ENCODE measurements at regions not wholly inside any gene's neighbourhood (a gene's known extent, or its start where the extent isn't known, plus 50 kb on each side); places are given as distances from the start of the nearest gene placed in this dataset.
"Not testable (repeated sequence)": the region's sequence is repeated elsewhere in the genome, so short reads cannot be mapped to it uniquely, and the experiment has no call there.

GRCh38 chr2:236632295-236633218, 62.9 kb downstream of the ACKR3 start:
- DNase-seq, result no peak

- no peak for DNase-seq
Measured at GRCh38 chr2:236633219-236633570, 63.6 kb downstream of the ACKR3 start.

GRCh38 chr2:236633775-236634560, 64.3 kb downstream of the ACKR3 start:
- DNase-seq, result no peak

- no peak for DNase-seq
Measured at GRCh38 chr2:236636261-236636660, 66.6 kb downstream of the ACKR3 start.

- no peak for DNase-seq
Measured at GRCh38 chr2:236636714-236637470, 67.3 kb downstream of the ACKR3 start.

GRCh38 chr2:236637686-236638569, 68.3 kb downstream of the ACKR3 start:
- no peak for DNase-seq

GRCh38 chr2:236638707-236639106, 69.1 kb downstream of the ACKR3 start:
- DNase-seq, result no peak

- peak; percentile 4 for DNase-seq
Measured at GRCh38 chr2:236639461-236640235, 70.0 kb downstream of the ACKR3 start.

GRCh38 chr2:236641051-236641726, 71.6 kb downstream of the ACKR3 start:
- DNase-seq, result no peak

- DNase-seq, result no peak
Measured at GRCh38 chr2:236642125-236642524, 72.5 kb downstream of the ACKR3 start.

- no peak for DNase-seq
Measured at GRCh38 chr2:236642584-236643291, 73.1 kb downstream of the ACKR3 start.

- no peak for DNase-seq
Measured at GRCh38 chr2:236643480-236643879, 73.9 kb downstream of the ACKR3 start.

- DNase-seq, result no peak
Measured at GRCh38 chr2:236644067-236644466, 74.4 kb downstream of the ACKR3 start.

- no peak for DNase-seq
Measured at GRCh38 chr2:236644502-236644911, 74.9 kb downstream of the ACKR3 start.

- DNase-seq, result not testable (repeated sequence)
Measured at GRCh38 chr2:236645141-236645540, 75.5 kb downstream of the ACKR3 start.

GRCh38 chr2:236646441-236646840, 76.8 kb downstream of the ACKR3 start:
- DNase-seq, result no peak

- DNase-seq, result no peak
Measured at GRCh38 chr2:236646871-236647270, 77.2 kb downstream of the ACKR3 start.

- no peak for DNase-seq
Measured at GRCh38 chr2:236647621-236648020, 78.0 kb downstream of the ACKR3 start.

- DNase-seq, result no peak
Measured at GRCh38 chr2:236653863-236654262, 84.2 kb downstream of the ACKR3 start.

GRCh38 chr2:236654496-236654895, 84.9 kb downstream of the ACKR3 start:
- no peak for DNase-seq

Data from NCI-H1105 treated with DMSO at 0.1 percent for 48 hours (cell line).